HEK293T (cell line): ENCODE measurements at regions not wholly inside any gene's neighbourhood (a gene's known extent, or its start where the extent isn't known, plus 50 kb on each side); places are given as distances from the start of the nearest gene placed in this dataset.

Experiments
- CTCF ChIA-PET: fragments of 350-600 bp; formaldehyde crosslinking; extraction: SDS; loops from one replicate; lab custom pipeline; 2021; ENCODE audit warnings: antibody characterized with exemption, inconsistent platforms; lab: Yijun Ruan, JAX
- POLR2A ChIA-PET: fragments of 350-600 bp; formaldehyde crosslinking; extraction: SDS; loops from one replicate; lab custom pipeline; 2020; ENCODE audit warnings: antibody characterized with exemption, inconsistent platforms; lab: Yijun Ruan, JAX
- DNase-seq: peaks from one replicate; pipeline ENCODE4 v3.0.0; 2012; ENCODE audit warnings: mixed read lengths; ENCODE audit errors: extremely low spot score
- ARNT ChIP-seq: fragments of 450-650 bp; IDR thresholded peaks from 2 replicates; pipeline ENCODE4 v1.6.1; 2017; ENCODE audit warnings: mild to moderate bottlenecking
- BHLHE40 ChIP-seq: fragments of 450-650 bp; IDR thresholded peaks from 2 replicates; pipeline ENCODE4 v1.6.1; 2016; ENCODE audit warnings: mild to moderate bottlenecking, moderate library complexity, borderline replicate concordance
- CTBP1 ChIP-seq: fragments of 450-650 bp; IDR thresholded peaks from 2 replicates; pipeline ENCODE4 v1.6.1; 2016; ENCODE audit warnings: borderline replicate concordance
- ELF4 ChIP-seq: fragments of 450-650 bp; IDR thresholded peaks from 2 replicates; pipeline ENCODE4 v1.6.1; 2017; ENCODE audit warnings: antibody characterized with exemption
- FOXA1 ChIP-seq: fragments of 450-650 bp; IDR thresholded peaks from 2 replicates; pipeline ENCODE4 v1.6.1; 2016; ENCODE audit warnings: mild to moderate bottlenecking
- FOXK2 ChIP-seq: fragments of 450-650 bp; IDR thresholded peaks from 2 replicates; pipeline ENCODE4 v1.6.1; 2016; ENCODE audit warnings: mild to moderate bottlenecking
- FOXM1 ChIP-seq: fragments of 450-650 bp; IDR thresholded peaks from 2 replicates; pipeline ENCODE4 v1.6.1; 2017; ENCODE audit warnings: mild to moderate bottlenecking, borderline replicate concordance
- HDGF ChIP-seq: fragments of 450-650 bp; IDR thresholded peaks from 2 replicates; pipeline ENCODE4 v1.6.1; 2017; ENCODE audit warnings: antibody characterized with exemption, borderline replicate concordance
- L3MBTL2 ChIP-seq: fragments of 450-650 bp; conservative IDR thresholded peaks from 2 replicates; pipeline ENCODE4 v1.6.1; 2016; ENCODE audit warnings: mild to moderate bottlenecking
- LEF1 ChIP-seq: fragments of 450-650 bp; IDR thresholded peaks from 2 replicates; pipeline ENCODE4 v1.6.1; 2017; ENCODE audit warnings: mild to moderate bottlenecking, borderline replicate concordance
- NFRKB ChIP-seq: fragments of 450-650 bp; IDR thresholded peaks from 2 replicates; pipeline ENCODE4 v1.6.1; 2016; ENCODE audit warnings: mild to moderate bottlenecking, moderate library complexity
- SP1 ChIP-seq: fragments of 450-650 bp; IDR thresholded peaks from 2 replicates; pipeline ENCODE4 v1.6.1; 2017
- SUZ12 ChIP-seq: fragments of 450-650 bp; IDR thresholded peaks from 2 replicates; pipeline ENCODE4 v1.6.1; 2016; ENCODE audit warnings: mild to moderate bottlenecking
- TARDBP ChIP-seq: fragments of 450-650 bp; IDR thresholded peaks from 2 replicates; pipeline ENCODE4 v1.6.1; 2016
- ZNF384 ChIP-seq: fragments of 450-650 bp; IDR thresholded peaks from 2 replicates; pipeline ENCODE4 v1.6.1; 2016
- TF ChIP-seq, protein P1 (sequence below): fragments of 450-650 bp; IDR thresholded peaks from 2 replicates; pipeline ENCODE4 v1.6.1; 2016

DNA sequence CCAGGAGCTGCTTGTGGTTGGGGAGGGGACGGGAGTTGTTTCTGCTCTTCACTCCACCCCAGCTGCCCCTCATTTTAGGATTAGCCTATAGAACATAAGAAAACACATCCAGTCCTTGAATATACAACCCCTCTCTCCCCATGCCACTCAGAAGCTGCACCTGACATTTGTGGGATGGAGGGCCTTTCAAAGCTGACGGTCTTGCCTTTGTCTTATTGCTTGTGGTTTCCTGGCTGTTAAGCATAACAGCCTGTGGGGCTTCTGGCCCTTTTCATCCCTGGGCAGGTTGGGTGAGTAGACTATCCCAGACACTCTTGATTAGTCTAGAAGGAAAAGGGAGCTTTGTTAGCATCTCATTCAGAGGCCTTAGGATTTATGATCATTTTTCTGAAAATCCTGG is 407.6 kb upstream of the BOD1L1 start:
- ChIA-PET POLR2A (no interaction called here), CTCF (no interaction called here)
- no peak for DNase-seq
- TF ChIP-seq FOXK2 = no peak
- no peak for TF ChIP-seq SP1
- no peak for TF ChIP-seq NFRKB
- TF ChIP-seq ELF4 = no peak
- no peak for TF ChIP-seq LEF1
- no peak for TF ChIP-seq SUZ12
- no peak for TF ChIP-seq FOXA1
- TF ChIP-seq CTBP1 = no peak
- TF ChIP-seq, protein P1, sequence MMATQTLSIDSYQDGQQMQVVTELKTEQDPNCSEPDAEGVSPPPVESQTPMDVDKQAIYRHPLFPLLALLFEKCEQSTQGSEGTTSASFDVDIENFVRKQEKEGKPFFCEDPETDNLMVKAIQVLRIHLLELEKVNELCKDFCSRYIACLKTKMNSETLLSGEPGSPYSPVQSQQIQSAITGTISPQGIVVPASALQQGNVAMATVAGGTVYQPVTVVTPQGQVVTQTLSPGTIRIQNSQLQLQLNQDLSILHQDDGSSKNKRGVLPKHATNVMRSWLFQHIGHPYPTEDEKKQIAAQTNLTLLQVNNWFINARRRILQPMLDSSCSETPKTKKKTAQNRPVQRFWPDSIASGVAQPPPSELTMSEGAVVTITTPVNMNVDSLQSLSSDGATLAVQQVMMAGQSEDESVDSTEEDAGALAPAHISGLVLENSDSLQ = no peak
- TF ChIP-seq ZNF384 = no peak
- no peak for TF ChIP-seq ARNT
- TF ChIP-seq HDGF = no peak
- TF ChIP-seq TARDBP = no peak
- no peak for TF ChIP-seq BHLHE40
- no peak for TF ChIP-seq L3MBTL2
- TF ChIP-seq FOXM1 = no peak

DNA sequence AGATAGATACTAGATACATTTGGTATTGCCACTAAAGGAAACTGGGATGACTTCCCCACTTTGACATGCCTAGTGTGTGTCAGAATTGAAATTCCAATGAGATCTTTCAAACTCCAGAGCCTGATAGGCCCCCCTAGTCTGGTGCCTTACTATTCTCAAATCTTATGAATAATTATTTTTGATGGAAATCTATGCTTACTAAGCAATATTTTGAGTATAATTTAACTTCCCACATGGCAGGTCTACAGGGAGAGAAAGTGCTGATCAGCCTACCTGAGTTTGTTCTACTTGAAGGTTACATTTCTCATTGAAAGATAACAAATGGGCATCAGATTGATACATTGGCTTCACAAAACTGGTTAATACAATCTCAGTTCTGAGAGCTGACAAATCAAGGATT is 415.7 kb upstream of the BOD1L1 start:
- DNase-seq = no peak
- ChIA-PET CTCF (no interaction called here), POLR2A (no interaction called here)
- TF ChIP-seq NFRKB (no peak), SUZ12 (no peak), FOXM1 (no peak), SP1 (no peak), LEF1 (no peak), L3MBTL2 (no peak), HDGF (no peak), ARNT (no peak), TARDBP (no peak), BHLHE40 (no peak), FOXK2 (no peak), ZNF384 (no peak), FOXA1 (no peak)

DNA sequence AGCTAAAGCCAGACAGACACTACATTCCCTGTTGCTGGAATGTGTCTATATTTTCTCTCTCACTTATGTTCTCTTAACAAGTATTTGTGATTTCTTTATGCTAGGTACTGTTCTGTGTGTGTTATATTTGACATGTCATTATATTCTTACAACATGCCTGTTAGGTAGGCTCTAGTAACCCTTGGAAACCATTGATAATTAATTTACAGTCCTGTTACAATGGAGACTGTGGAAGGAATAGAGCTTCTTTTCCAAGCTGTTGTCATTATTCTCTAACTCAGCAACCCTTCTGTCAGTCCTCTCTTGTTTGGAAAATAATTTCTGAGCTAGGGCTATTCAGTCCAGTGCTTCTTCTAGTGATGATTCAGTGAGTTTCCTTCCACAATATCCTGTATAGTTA is 419.1 kb upstream of the BOD1L1 start:
- ChIA-PET POLR2A (no interaction called here), CTCF (no interaction called here)
- no peak for DNase-seq
- TF ChIP-seq BHLHE40 = no peak
- no peak for TF ChIP-seq HDGF
- no peak for TF ChIP-seq FOXK2
- TF ChIP-seq, protein P1 = no peak
- TF ChIP-seq L3MBTL2 = no peak
- TF ChIP-seq ELF4 = no peak
- TF ChIP-seq SUZ12 = no peak
- no peak for TF ChIP-seq ZNF384
- TF ChIP-seq CTBP1 = no peak
- TF ChIP-seq ARNT = no peak
- TF ChIP-seq NFRKB = no peak
- TF ChIP-seq SP1 = no peak
- no peak for TF ChIP-seq LEF1
- no peak for TF ChIP-seq FOXA1
- no peak for TF ChIP-seq TARDBP
- TF ChIP-seq FOXM1 = no peak

DNA sequence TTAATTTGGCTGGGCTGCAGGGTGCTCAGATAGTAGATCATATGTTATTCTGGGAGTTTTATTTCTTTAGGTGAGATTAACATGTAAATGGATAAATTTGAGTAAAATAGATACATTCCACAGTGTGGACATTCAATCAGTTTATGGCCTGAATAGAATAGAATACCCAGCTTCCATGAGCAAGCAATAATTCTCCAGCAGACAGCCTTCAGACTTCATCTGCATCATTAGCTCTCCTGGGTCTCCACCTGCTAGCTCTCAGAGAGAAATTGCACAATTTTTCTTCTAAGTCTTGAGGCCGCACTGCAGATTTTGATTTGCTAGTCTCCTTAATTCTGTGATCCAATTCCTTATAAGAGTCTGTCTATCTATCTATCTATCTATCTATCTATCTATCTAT is 420.3 kb upstream of the BOD1L1 start:
- ChIA-PET POLR2A (no interaction called here), CTCF (no interaction called here)
- DNase-seq = no peak
- TF ChIP-seq ZNF384 (no peak), LEF1 (no peak)

DNA sequence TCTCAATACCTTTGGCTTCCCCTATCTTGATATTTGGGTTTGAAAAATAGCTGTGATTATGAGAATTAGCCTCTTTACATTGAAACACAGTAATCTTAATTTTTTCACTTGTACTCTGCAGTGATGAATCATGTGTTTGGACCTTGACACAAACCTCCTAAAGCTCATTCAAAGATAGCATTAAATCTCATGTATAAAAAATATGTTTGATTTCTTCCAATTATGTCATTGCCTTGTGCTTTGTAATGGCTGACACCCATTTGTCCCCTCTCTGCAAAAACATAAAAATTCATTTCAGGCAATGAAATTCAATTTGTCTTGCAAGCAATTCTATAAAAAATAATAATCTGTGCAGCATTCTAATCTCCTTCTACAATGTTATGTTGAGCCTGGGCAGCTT is 422.4 kb upstream of the BOD1L1 start:
- ChIA-PET POLR2A (no interaction called here), CTCF (no interaction called here)
- DNase-seq = no peak
- TF ChIP-seq FOXM1 = no peak
- no peak for TF ChIP-seq NFRKB
- no peak for TF ChIP-seq LEF1
- no peak for TF ChIP-seq ZNF384
- no peak for TF ChIP-seq BHLHE40
- TF ChIP-seq FOXK2 = no peak
- no peak for TF ChIP-seq SUZ12
- TF ChIP-seq ARNT = no peak
- no peak for TF ChIP-seq CTBP1
- no peak for TF ChIP-seq ELF4
- no peak for TF ChIP-seq TARDBP
- TF ChIP-seq, protein P1 = no peak
- no peak for TF ChIP-seq SP1
- no peak for TF ChIP-seq HDGF
- TF ChIP-seq FOXA1 = no peak
- no peak for TF ChIP-seq L3MBTL2

DNA sequence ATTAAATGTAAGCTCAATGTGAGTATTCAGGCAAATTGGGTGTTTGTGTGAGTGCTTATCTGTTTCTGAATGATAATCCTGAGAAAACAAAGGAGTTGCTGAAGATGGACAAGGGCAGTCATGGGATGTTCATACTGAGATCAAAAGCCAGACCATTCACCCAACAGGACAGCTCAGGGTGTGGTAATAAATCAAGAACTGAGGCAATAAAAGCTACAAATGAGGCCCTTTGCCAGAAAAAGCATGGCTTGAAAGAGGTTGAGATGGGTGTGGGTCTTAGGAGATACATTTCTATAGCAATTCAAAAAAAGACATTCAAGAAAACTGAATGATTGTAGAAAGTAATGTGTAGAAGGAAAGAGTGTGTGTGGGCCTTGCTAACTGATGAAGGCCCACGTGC is 425.8 kb upstream of the BOD1L1 start:
- ChIA-PET POLR2A (no interaction called here), CTCF (no interaction called here)
- no peak for TF ChIP-seq ARNT
- DNase-seq = no peak

DNA sequence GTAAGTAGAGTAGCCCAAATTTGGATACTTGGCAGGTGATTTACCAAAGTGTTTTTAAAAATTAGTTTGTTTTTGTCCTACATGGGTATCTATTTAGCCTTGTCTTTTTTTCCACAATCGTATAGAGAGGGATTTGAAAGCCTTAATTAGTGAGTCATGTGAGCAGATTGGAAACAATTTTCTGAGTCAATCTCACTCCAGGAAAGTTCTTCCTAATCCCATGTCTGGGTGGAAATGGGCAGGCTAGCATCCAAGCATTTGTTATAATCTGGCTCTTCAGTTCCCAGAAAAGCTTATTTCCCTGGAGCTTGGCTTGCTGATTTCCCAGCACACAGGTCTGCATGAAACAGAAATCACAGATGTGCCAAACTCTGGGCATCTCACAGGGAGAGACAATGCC is 426.9 kb upstream of the BOD1L1 start:
- TF ChIP-seq NFRKB = no peak
- TF ChIP-seq ELF4 = no peak
- TF ChIP-seq FOXM1 = no peak
- no peak for TF ChIP-seq TARDBP
- TF ChIP-seq, protein P1 = no peak
- no peak for TF ChIP-seq ARNT
- no peak for TF ChIP-seq FOXA1
- TF ChIP-seq ZNF384 = no peak
- TF ChIP-seq LEF1 = no peak
- TF ChIP-seq CTBP1 = no peak
- TF ChIP-seq L3MBTL2 = no peak
- TF ChIP-seq FOXK2 = no peak
- no peak for TF ChIP-seq BHLHE40
- DNase-seq = no peak
- CTCF ChIA-PET = no interaction called here
- POLR2A ChIA-PET = no interaction called here
